ENCODE measurements at regions not wholly inside any gene's neighbourhood (a gene's known extent, or its start where the extent isn't known, plus 50 kb on each side); places are given as distances from the start of the nearest gene placed in this dataset.

- TF ChIP-seq CTCF (IDR thresholded peaks at IDR 0.05; ENCODE audit: insufficient read depth, low read depth, low read length) (no peak), EZH2 (IDR thresholded peaks at IDR 0.05; ENCODE audit: insufficient read depth, low read length) (no peak)
Observed at GRCh38 chr4:96646146-96646545, 806.3 kb downstream of the PDHA2 start.
